ENCODE measurements at regions not wholly inside any gene's neighbourhood (a gene's known extent, or its start where the extent isn't known, plus 50 kb on each side); places are given as distances from the start of the nearest gene placed in this dataset.
A peak's percentile ranks its signal among the peaks of the same experiment; 100 is the strongest.
"Not testable (repeated sequence)": the region's sequence is repeated elsewhere in the genome, so short reads cannot be mapped to it uniquely, and the experiment has no call there.

GRCh38 chr21:35204125-35204524 is 155.0 kb upstream of the RUNX1 start:
- DNase-seq (ENCODE audit: low spot score), result no peak

GRCh38 chr21:35203093-35203977 is 154.2 kb upstream of the RUNX1 start:
- no peak for DNase-seq (ENCODE audit: low spot score)

- DNase-seq (ENCODE audit: low spot score), result no peak
Measured at GRCh38 chr21:35202431-35202830, 153.3 kb upstream of the RUNX1 start.

GRCh38 chr21:35201799-35202198 is 152.7 kb upstream of the RUNX1 start:
- no peak for DNase-seq (ENCODE audit: low spot score)

GRCh38 chr21:35201288-35201687 is 152.2 kb upstream of the RUNX1 start:
- no peak for DNase-seq (ENCODE audit: low spot score)

- DNase-seq (ENCODE audit: low spot score), result no peak
Measured at GRCh38 chr21:35199733-35200015, 150.6 kb upstream of the RUNX1 start.

GRCh38 chr21:35198982-35199732 is 150.1 kb upstream of the RUNX1 start:
- DNase-seq (ENCODE audit: low spot score), result no peak

- no peak for DNase-seq (ENCODE audit: low spot score)
Measured at GRCh38 chr21:35198565-35198964, 149.5 kb upstream of the RUNX1 start.

GRCh38 chr21:35197992-35198431 is 148.9 kb upstream of the RUNX1 start:
- DNase-seq (ENCODE audit: low spot score), result no peak

- no peak for DNase-seq (ENCODE audit: low spot score)
Measured at GRCh38 chr21:35197191-35197590, 148.1 kb upstream of the RUNX1 start.

GRCh38 chr21:35196128-35196527 is 147.0 kb upstream of the RUNX1 start:
- no peak for DNase-seq (ENCODE audit: low spot score)

GRCh38 chr21:35195232-35195631 is 146.1 kb upstream of the RUNX1 start:
- DNase-seq (ENCODE audit: low spot score), result no peak

- no peak for DNase-seq (ENCODE audit: low spot score)
Measured at GRCh38 chr21:35191754-35192153, 142.7 kb upstream of the RUNX1 start.

GRCh38 chr21:35191128-35191527 is 142.0 kb upstream of the RUNX1 start:
- no peak for DNase-seq (ENCODE audit: low spot score)

GRCh38 chr21:35190201-35190701 is 141.1 kb upstream of the RUNX1 start:
- DNase-seq (ENCODE audit: low spot score), result no peak

GRCh38 chr21:35189077-35189863 is 140.2 kb upstream of the RUNX1 start:
- no peak for DNase-seq (ENCODE audit: low spot score)

- not testable (repeated sequence) for DNase-seq (ENCODE audit: low spot score)
Measured at GRCh38 chr21:35183389-35183788, 134.3 kb upstream of the RUNX1 start.

- no peak for DNase-seq (ENCODE audit: low spot score)
Measured at GRCh38 chr21:35179990-35180540, 131.0 kb upstream of the RUNX1 start.

GRCh38 chr21:35178827-35179226 is 129.7 kb upstream of the RUNX1 start:
- DNase-seq (ENCODE audit: low spot score), result no peak

GRCh38 chr21:35178098-35178497 is 129.0 kb upstream of the RUNX1 start:
- DNase-seq (ENCODE audit: low spot score), result no peak

GRCh38 chr21:35172231-35172630 is 123.1 kb upstream of the RUNX1 start:
- DNase-seq (ENCODE audit: low spot score), result peak; percentile 20

- no peak for DNase-seq (ENCODE audit: low spot score)
Measured at GRCh38 chr21:35171385-35171784, 122.3 kb upstream of the RUNX1 start.

All from CD4-positive, alpha-beta T cell treated with Interleukin-2 at 100 ng/mL for 4 hours (primary cell).